SK-N-SH (cell line): ENCODE measurements at regions not wholly inside any gene's neighbourhood (a gene's known extent, or its start where the extent isn't known, plus 50 kb on each side); places are given as distances from the start of the nearest gene placed in this dataset.

ENCODE experiments used
- CHD2 ChIP-seq: fragments of 150-350 bp; IDR thresholded peaks from 2 replicates; pipeline ENCODE4 v1.6.1; 2018; ENCODE audit warnings: low read length; ENCODE audit not compliant: partially characterized antibody
- NFIC ChIP-seq: IDR thresholded peaks from 2 replicates; pipeline ENCODE4 v1.4.0; 2012; ENCODE audit warnings: borderline replicate concordance
- RCOR1 ChIP-seq: fragments of 150-350 bp; IDR thresholded peaks from 2 replicates; pipeline ENCODE4 v1.6.1; 2017; ENCODE audit warnings: antibody characterized with exemption, low read length
- YY1 ChIP-seq: IDR thresholded peaks from 2 replicates; pipeline ENCODE4 v1.4.0; 2012; ENCODE audit warnings: low read depth, mild to moderate bottlenecking
- TF ChIP-seq, protein P1 (sequence below): IDR thresholded peaks from 2 replicates; pipeline ENCODE4; 2012
- TF ChIP-seq, protein P2 (sequence below): fragments of 200-600 bp; sonication (generic); IDR thresholded peaks from 2 replicates; pipeline ENCODE4 v1.6.1; 2017; ENCODE audit warnings: antibody characterized with exemption, mild to moderate bottlenecking, moderate library complexity

GRCh38 chr1:63054184-63054583 lies 268.2 kb upstream of the FOXD3 start:
- TF ChIP-seq CHD2 (no peak), RCOR1 (no peak), NFIC (no peak), YY1 (no peak)
- TF ChIP-seq, protein P1, sequence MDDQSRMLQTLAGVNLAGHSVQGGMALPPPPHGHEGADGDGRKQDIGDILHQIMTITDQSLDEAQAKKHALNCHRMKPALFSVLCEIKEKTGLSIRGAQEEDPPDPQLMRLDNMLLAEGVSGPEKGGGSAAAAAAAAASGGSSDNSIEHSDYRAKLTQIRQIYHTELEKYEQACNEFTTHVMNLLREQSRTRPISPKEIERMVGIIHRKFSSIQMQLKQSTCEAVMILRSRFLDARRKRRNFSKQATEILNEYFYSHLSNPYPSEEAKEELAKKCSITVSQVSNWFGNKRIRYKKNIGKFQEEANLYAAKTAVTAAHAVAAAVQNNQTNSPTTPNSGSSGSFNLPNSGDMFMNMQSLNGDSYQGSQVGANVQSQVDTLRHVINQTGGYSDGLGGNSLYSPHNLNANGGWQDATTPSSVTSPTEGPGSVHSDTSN = no peak
- TF ChIP-seq, protein P2, sequence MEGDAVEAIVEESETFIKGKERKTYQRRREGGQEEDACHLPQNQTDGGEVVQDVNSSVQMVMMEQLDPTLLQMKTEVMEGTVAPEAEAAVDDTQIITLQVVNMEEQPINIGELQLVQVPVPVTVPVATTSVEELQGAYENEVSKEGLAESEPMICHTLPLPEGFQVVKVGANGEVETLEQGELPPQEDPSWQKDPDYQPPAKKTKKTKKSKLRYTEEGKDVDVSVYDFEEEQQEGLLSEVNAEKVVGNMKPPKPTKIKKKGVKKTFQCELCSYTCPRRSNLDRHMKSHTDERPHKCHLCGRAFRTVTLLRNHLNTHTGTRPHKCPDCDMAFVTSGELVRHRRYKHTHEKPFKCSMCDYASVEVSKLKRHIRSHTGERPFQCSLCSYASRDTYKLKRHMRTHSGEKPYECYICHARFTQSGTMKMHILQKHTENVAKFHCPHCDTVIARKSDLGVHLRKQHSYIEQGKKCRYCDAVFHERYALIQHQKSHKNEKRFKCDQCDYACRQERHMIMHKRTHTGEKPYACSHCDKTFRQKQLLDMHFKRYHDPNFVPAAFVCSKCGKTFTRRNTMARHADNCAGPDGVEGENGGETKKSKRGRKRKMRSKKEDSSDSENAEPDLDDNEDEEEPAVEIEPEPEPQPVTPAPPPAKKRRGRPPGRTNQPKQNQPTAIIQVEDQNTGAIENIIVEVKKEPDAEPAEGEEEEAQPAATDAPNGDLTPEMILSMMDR = no peak
